ENCODE measurements at regions not wholly inside any gene's neighbourhood (a gene's known extent, or its start where the extent isn't known, plus 50 kb on each side); places are given as distances from the start of the nearest gene placed in this dataset.

DNA sequence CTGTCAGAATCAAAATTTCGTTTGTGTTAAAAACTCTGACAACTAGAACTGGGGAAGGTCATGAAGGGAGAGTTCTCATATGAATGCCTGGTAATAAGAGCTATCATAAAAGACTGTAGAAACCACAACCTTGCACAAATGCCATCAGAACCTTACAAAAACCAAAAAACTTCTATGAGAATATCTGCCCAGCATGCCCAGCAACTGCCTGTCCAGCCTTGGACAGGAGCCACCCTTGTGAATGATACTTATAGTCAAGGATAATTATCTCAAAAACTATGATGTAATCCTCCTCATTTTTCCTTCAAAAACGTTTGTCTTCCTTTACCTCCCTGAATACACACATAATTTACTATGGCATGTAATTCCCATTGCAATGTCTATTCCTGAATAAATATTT lies 53.4 kb upstream of the C1orf185 start:
- H3K4me1 ChIP-seq, result no peaks in the 10 kb centered on the region
- no peak overlapping the region for H3K27ac ChIP-seq (replicated peaks in 1 of 4)
- 27% methylated on average over 2 of the region's 2 CpGs for WGBS
- intact Hi-C loops (cut with DNase I), result loop anchor here (5.0 kb wide), 1 partner anchor 121 kb away; no protein-coding TSS in a partner anchor
- H3K36me3 ChIP-seq, result no peaks in the 10 kb centered on the region
- H3K4me3 ChIP-seq, result no peak overlapping the region
- H3K9me3 ChIP-seq, result peaks cover 0 to 17% (median 0%) of the 10 kb centered on the region in 4 donors
- TF ChIP-seq POLR2AphosphoS5 (IDR thresholded peaks at IDR 0.05) (no peak), POLR2A (IDR thresholded peaks at IDR 0.05; ENCODE audit: low read depth) (no peak), EP300 (IDR thresholded peaks at IDR 0.05) (no peak)
- TF ChIP-seq, protein P1, sequence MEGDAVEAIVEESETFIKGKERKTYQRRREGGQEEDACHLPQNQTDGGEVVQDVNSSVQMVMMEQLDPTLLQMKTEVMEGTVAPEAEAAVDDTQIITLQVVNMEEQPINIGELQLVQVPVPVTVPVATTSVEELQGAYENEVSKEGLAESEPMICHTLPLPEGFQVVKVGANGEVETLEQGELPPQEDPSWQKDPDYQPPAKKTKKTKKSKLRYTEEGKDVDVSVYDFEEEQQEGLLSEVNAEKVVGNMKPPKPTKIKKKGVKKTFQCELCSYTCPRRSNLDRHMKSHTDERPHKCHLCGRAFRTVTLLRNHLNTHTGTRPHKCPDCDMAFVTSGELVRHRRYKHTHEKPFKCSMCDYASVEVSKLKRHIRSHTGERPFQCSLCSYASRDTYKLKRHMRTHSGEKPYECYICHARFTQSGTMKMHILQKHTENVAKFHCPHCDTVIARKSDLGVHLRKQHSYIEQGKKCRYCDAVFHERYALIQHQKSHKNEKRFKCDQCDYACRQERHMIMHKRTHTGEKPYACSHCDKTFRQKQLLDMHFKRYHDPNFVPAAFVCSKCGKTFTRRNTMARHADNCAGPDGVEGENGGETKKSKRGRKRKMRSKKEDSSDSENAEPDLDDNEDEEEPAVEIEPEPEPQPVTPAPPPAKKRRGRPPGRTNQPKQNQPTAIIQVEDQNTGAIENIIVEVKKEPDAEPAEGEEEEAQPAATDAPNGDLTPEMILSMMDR (IDR thresholded peaks at IDR 0.05), result no peak
- H3K27me3 ChIP-seq, result no peaks in the 10 kb centered on the region
- no peak for DNase-seq (ENCODE audit: extremely low spot score)
